ENCODE measurements at regions not wholly inside any gene's neighbourhood (a gene's known extent, or its start where the extent isn't known, plus 50 kb on each side); places are given as distances from the start of the nearest gene placed in this dataset.

DNA sequence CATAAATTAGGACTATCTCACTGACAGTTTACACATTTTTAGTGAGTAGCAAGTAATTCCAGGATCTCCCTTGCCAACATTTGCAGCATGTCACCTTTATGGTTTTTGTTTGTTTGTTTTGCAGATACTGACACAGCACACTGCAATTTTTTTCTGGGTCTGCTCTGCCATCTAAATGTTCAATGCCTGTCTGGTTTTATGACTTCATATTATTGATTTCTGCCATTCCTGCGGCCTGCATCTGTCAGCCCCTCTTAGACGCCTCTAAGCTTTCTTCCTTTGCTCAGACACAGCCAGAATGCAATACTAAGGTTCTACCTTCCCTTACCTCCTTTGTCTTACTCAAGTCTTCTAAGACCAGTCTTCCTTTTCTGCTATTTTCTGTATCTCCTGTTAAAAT, 321.2 kb upstream of the AZI2 start:
- TF ChIP-seq, protein P1, sequence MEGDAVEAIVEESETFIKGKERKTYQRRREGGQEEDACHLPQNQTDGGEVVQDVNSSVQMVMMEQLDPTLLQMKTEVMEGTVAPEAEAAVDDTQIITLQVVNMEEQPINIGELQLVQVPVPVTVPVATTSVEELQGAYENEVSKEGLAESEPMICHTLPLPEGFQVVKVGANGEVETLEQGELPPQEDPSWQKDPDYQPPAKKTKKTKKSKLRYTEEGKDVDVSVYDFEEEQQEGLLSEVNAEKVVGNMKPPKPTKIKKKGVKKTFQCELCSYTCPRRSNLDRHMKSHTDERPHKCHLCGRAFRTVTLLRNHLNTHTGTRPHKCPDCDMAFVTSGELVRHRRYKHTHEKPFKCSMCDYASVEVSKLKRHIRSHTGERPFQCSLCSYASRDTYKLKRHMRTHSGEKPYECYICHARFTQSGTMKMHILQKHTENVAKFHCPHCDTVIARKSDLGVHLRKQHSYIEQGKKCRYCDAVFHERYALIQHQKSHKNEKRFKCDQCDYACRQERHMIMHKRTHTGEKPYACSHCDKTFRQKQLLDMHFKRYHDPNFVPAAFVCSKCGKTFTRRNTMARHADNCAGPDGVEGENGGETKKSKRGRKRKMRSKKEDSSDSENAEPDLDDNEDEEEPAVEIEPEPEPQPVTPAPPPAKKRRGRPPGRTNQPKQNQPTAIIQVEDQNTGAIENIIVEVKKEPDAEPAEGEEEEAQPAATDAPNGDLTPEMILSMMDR (IDR thresholded peaks at IDR 0.05; ENCODE audit: insufficient read depth, low read length, poor library complexity, severe bottlenecking) = no peak
- no peak for TF ChIP-seq EZH2phosphoT487 (conservative IDR thresholded peaks at IDR 0.05; ENCODE audit: low read length)
